PC-3 (cell line): ENCODE measurements at regions not wholly inside any gene's neighbourhood (a gene's known extent, or its start where the extent isn't known, plus 50 kb on each side); places are given as distances from the start of the nearest gene placed in this dataset.

Source experiments
- EZH2 ChIP-seq: fragments of 300-600 bp; sonication (generic); IDR thresholded peaks from one replicate; pipeline ENCODE4 v1.6.1; 2017; ENCODE audit warnings: antibody characterized with exemption, mild to moderate bottlenecking, low read length; ENCODE audit not compliant: unreplicated experiment
- TF ChIP-seq, protein P1 (sequence below): fragments of 300-600 bp; sonication (generic); conservative IDR thresholded peaks from 2 replicates; pipeline ENCODE4 v1.5.1; 2017; ENCODE audit warnings: antibody characterized with exemption, low read depth, mild to moderate bottlenecking, low read length

DNA sequence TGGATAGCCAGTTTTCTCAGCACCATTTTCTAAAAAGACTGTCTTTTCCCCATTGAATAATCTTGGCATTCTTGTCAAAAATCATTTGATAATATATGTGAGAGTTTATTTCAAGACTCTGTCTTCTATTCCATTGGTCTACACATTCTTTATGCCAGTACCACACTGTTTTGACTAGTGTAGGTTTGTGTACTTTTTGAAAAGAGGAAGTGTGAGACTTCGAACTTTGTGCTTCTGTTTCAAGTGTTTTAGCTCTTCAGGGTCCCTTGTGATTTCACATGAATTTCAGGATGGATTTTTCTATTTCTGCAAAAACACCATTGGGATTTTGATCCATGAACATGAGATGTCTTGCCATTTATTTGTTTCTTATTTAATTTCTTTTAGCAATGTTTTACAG is 78.5 kb upstream of the ALDH1A1 start:
- no peak for TF ChIP-seq EZH2
- TF ChIP-seq, protein P1, sequence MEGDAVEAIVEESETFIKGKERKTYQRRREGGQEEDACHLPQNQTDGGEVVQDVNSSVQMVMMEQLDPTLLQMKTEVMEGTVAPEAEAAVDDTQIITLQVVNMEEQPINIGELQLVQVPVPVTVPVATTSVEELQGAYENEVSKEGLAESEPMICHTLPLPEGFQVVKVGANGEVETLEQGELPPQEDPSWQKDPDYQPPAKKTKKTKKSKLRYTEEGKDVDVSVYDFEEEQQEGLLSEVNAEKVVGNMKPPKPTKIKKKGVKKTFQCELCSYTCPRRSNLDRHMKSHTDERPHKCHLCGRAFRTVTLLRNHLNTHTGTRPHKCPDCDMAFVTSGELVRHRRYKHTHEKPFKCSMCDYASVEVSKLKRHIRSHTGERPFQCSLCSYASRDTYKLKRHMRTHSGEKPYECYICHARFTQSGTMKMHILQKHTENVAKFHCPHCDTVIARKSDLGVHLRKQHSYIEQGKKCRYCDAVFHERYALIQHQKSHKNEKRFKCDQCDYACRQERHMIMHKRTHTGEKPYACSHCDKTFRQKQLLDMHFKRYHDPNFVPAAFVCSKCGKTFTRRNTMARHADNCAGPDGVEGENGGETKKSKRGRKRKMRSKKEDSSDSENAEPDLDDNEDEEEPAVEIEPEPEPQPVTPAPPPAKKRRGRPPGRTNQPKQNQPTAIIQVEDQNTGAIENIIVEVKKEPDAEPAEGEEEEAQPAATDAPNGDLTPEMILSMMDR = no peak
